GM18861 (cell line): ENCODE measurements at regions not wholly inside any gene's neighbourhood (a gene's known extent, or its start where the extent isn't known, plus 50 kb on each side); places are given as distances from the start of the nearest gene placed in this dataset.

Source experiments
- ATAC-seq: cut with Tn5 transposase; IDR thresholded peaks from one replicate; pipeline ENCODE4 v1.9.1; 2021; ENCODE audit not compliant: unreplicated experiment

GRCh38 chr5:135220394-135221186 lies 178.4 kb downstream of the MACROH2A1 start:
- ATAC-seq = no peak

GRCh38 chr5:135219868-135220267 lies 179.2 kb downstream of the MACROH2A1 start:
- no peak for ATAC-seq

DNA sequence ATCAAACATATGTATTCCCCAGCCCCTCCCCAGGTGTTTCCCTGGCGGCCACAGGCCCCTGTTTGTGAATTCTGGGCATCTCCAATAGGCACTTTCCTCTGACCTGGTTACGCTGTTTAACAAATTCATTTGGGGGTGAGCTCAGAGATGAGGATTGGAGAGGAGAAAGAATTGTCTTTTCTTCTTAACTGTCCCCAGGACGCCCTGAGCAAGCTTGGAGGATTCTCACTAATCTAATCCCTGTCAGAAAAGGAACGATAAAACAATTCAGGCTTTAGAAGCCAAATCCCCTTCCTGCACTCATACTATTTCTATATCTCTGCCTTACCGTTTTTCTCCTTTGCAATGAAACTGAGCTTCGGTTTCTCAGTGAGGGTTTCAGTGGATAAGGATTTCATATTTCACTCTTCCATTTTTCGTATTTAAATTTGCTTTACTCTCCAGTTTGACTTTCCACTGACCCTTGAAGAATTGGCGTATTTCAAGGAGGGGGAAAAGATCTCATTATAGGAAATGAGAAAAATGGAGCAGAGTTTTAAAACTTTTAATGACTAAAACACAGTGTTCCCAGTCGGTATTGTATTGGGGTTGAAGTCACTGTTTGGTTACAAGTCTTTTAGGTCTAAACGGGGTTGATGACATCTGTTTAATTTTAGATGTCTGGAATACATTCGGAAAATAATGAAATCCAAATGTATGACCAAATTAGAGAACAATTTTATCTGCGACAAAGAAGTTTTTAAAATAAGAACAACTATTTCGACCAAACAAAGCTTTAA lies 180.1 kb downstream of the MACROH2A1 start:
- no peak for ATAC-seq

- ATAC-seq = no peak
Measured at GRCh38 chr5:135218486-135218755, 180.6 kb downstream of the MACROH2A1 start.

- no peak for ATAC-seq
Measured at GRCh38 chr5:135217669-135218485, 181.2 kb downstream of the MACROH2A1 start.

DNA sequence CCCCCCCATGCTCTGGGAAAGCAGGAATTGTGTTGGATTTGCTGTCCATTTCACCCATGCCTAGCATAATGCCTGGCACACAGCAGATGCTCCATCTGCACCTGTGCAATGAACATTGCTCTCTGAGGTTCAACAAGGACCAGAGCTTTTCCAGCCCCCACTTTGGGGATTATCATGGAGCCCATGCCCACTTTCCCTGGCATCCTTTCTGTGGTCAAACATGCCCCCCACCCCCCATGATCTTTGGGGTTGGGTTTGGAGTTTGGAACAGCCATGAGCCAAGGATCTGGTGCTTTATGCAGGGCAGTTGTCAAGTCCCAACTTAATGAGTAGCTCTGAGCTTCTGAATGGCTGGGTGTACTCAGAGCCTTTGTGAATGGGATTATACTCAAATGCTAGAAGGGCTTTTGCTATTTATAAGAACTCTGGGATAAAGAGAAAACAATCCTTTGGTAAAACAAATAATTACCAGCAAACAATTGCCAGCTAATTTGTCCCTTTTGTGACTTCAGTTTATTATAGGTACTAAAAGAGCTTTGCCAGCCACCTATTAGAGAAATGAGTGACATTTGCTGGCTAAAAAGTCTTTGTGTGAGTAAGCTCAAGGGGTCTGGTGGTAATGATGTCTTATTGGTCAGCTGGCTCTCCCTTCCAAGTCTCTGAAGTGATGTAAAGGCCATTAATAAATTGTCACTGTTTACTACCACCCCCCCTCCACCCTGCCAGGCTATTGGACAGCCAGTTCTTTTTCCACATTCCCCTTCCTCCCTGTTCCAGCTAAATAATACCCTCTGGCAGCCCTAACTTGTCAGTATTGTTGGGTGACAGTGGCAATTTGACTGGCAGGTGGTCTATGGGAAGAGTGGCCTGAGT lies 182.3 kb downstream of the MACROH2A1 start:
- no peak for ATAC-seq

GRCh38 chr5:135215617-135216470 lies 181.8 kb upstream of the PITX1 start:
- ATAC-seq = no peak

DNA sequence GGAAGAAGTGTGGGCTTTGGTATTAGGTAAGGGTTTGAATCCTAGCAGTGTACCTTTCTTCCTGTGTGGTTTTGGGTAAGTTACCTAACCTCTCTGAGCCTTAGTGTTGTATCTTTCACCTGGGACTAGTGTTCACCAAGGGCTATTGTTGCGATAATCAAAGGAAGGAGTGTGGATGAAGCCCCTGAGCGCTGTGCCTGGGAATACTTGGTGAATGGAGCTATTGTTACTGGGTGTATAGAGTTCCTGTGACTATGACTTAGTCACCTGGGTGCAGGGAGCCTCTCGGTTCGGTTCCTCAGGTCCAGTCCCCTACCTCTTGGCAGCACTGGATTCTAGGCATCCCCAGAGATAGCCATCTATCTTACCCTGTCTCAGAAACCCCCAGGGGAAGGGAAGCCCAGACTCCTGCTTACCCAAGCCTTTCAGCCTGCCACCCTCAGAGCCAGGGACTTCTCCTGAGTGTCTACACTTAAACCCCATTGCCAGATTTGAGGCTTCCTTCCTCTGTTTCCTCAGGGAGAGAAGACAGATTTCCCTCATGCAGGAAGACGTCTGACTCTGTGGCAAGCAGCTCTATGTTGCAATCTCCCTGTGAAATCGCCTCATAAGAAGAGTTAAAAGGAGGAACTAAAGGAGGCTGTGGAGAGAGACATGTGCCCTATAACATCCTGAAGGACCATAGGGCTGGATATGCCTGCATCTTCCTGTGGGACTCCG lies 181.0 kb upstream of the PITX1 start:
- ATAC-seq = no peak

DNA sequence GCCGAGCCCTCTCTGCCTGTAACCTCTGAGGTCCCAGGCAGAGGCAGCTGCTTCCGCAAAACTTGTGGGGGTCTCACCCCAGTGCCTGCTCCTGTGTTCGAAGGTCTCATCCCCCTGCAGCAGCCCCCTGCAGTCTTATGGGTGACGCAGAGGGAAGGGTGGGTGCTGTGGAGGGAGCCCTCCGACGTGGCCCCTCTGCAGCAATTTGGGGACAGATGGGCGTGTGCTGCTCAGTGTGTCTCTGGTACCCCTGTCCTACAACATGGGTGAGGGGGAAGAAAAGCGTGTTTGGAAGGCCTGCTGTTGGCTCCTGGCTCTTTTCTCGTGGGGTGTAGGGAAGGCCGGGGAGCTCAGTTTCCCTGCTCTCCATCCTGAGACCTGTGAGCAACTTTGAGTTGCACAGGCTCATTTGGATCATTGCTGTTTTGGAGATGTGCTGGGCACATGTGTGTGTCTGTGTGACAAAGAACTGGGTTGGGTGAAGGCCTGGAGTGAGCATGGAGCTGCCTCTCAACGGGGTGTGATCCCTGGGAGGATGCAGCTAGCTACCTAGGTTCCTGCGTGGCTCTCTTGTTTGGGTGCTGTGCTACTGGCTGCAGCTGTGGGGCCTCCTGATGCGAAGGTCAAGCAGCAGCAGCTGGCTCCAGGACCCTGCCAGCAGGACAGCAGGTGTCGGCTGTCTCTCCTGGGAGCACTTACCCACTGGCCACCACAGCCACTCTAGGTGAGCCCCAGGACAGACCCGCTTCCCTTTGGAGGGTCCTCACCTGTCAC lies 179.6 kb upstream of the PITX1 start:
- ATAC-seq = no peak

DNA sequence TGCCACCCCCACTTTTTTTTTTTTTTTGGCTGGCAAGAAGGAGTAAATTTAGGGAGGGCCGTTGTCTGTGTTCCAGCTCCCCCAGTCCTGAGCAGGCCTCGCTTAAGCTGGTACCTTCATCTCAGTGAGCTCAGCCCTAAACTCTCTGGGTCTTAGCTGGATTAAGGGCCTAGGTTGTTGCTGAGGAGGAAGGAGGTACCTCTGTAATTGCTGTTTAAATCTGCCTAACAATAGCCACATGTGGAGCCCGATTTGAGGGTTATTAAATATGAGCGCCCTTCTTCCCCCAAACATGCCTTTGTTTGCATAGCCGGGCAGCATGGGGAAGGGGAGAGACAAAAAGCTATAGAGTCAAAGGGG lies 179.0 kb upstream of the PITX1 start:
- no peak for ATAC-seq

DNA sequence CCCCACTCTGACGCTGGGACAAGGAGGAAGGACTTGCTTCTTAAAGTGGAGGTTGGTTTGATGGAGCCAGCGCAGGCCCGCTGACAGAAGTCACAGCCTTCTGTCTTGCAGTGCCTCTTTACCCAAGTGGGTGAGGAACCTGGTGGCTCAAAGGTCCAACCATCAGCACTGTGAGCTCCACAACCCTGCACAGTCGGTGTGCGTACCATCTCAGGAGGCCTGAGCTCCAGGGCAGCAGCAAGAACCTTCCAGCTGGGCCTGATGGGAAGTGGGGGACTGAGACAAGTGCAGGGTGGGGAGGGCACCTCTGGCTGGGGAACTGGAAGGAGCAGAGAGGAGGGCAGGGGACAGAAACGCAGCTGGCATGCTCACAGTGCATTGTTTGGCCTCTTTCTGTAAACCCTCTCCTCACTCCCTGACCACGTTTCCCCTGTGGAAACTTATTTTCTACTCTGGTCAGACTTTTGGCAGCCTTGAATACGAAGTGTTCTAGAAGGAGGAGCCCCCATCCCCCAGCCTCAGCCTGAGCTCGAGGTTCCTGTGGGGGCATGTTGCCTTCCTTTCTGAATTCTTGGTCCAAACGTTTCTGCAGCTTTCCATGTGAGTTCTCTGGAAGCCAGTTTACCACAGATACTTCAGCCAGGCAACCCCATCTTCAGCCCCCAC lies 178.5 kb upstream of the PITX1 start:
- no peak for ATAC-seq

DNA sequence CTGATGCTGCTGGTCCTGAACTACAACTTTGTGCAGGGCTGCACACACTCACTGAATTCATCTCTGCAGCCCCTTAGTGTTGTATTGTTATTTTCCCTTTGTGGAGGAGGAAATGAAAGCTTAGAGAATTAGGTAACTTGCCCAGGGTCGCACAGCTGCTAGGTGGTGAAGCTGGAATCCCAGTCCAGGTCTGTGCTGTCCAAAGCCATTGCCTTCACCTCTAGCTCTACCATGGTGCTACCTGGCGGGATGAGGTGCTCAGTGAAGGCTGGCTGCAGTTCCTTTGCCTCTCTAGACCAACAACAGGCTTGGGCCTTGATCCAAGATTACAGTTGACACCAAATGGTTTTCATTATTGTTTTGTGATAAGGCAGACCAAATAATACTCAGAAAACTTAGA lies 177.8 kb upstream of the PITX1 start:
- no peak for ATAC-seq

DNA sequence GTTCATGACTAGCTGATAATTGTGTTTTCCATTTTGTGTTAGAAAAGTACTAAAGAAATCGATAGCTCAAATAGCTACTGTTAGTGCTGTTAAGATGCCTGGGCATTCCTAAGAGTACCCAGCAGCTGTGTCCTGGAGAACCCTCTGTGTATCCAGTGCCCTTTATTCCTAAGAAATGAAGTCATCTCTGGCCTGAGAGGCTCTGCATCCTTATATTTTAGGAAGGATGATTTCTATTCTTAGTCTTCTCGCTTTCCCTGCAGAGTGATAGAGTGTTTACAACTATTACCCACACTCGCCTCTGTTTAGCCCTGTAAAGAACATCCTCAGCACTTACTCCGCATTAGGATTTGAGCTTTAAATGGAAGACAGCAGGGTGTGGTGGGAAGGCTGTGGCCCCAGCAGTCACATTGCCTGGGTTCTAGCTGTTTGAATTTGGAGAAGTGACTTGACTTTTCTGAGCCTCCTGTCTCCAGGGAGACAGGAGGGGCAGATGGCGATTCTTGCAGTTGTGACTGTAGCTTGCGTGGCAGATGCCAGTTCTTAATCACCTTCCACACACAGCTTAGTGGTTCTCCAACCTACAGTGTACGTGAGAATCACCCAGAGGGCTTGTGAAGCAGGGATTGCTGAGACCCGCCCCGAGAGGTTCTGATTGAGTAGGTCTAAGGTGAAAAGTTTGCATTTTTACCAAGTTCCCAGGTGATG lies 177.2 kb upstream of the PITX1 start:
- ATAC-seq = no peak

- ATAC-seq = no peak
Measured at GRCh38 chr5:135210286-135211055, 176.4 kb upstream of the PITX1 start.

GRCh38 chr5:135208903-135209721 lies 175.1 kb upstream of the PITX1 start:
- no peak for ATAC-seq

- ATAC-seq = no peak
Measured at GRCh38 chr5:135208555-135208902, 174.5 kb upstream of the PITX1 start.
